Caco-2 (cell line): ENCODE measurements at regions not wholly inside any gene's neighbourhood (a gene's known extent, or its start where the extent isn't known, plus 50 kb on each side); places are given as distances from the start of the nearest gene placed in this dataset.

Source experiments
- BruUV-seq: library from RNA; stranded (reverse); fragments of 400-500 nt; replicated peaks from 2 replicates; lab custom pipeline; 2021; lab: Mats Ljungman, UMichigan
- CTCF ChIA-PET: fragments of 300-600 bp; sonication (Branson Sonifier 250); formaldehyde crosslinking; loops from one replicate; lab custom pipeline; 2022; ENCODE audit warnings: antibody characterized with exemption; lab: Charles Lee
- POLR2A ChIA-PET: fragments of 300-600 bp; sonication (Branson Sonifier 250); formaldehyde crosslinking; loops from one replicate; lab custom pipeline; 2022; ENCODE audit warnings: antibody characterized with exemption; lab: Charles Lee
- DNase-seq, 2 experiments: peaks; one replicate each; pipeline versions ENCODE4 v3.0.0 to v3.0.0-alpha.2; 2020 to 2022
- H3K27me3 ChIP-seq: replicated peaks from 2 replicates; pipeline ENCODE4 v1.6.0; 2011; ENCODE audit warnings: low read length; ENCODE audit not compliant: control insufficient read depth, insufficient read depth
- H3K36me3 ChIP-seq: 2 replicates; pipeline ENCODE4 v1.5.1; 2011; ENCODE audit warnings: low read length; ENCODE audit not compliant: control insufficient read depth, insufficient read depth
- H3K4me1 ChIP-seq: fragments of 250-450 bp; sonication (Bioruptor Pico); 2 replicates; pipeline ENCODE4 v1.5.1; 2020; ENCODE audit warnings: mild to moderate bottlenecking
- H3K4me3 ChIP-seq: 2 replicates; pipeline ENCODE4 v1.5.1; 2011; ENCODE audit warnings: low read depth, mild to moderate bottlenecking, control low read depth, low read length
- H3K9me3 ChIP-seq: fragments of 250-450 bp; sonication (Bioruptor Pico); 2 replicates; pipeline ENCODE4 v1.5.1; 2020; ENCODE audit warnings: mild to moderate bottlenecking, moderate library complexity
- H3K27ac Mint-ChIP-seq: one replicate; pipeline ENCODE4 v1.8.0; 2022; ENCODE audit warnings: mixed read lengths; ENCODE audit not compliant: unreplicated experiment
- H3K27me3 Mint-ChIP-seq: one replicate; pipeline ENCODE4 v1.8.0; 2022; ENCODE audit warnings: mixed read lengths; ENCODE audit not compliant: insufficient read depth, unreplicated experiment
- H3K36me3 Mint-ChIP-seq: one replicate; pipeline ENCODE4 v1.8.0; 2022; ENCODE audit warnings: mild to moderate bottlenecking, mixed read lengths; ENCODE audit not compliant: insufficient read depth, unreplicated experiment
- H3K4me1 Mint-ChIP-seq: one replicate; pipeline ENCODE4 v1.8.0; 2022; ENCODE audit warnings: low read depth, mixed read lengths; ENCODE audit not compliant: unreplicated experiment
- H3K4me3 Mint-ChIP-seq: one replicate; pipeline ENCODE4 v1.8.0; 2022; ENCODE audit warnings: mild to moderate bottlenecking, moderate library complexity, mixed read lengths; ENCODE audit not compliant: unreplicated experiment
- H3K9me3 Mint-ChIP-seq: one replicate; pipeline ENCODE4 v1.8.0; 2022; ENCODE audit warnings: mixed read lengths; ENCODE audit not compliant: unreplicated experiment
- intact Hi-C: fragments of 100-400 bp; cut with micrococcal nuclease; formaldehyde crosslinking; loops from one replicate; pipeline ENCODE4 v1.10.0; 2022; ENCODE audit not compliant: unreplicated experiment
- TF ChIP-seq, protein P1 (sequence below), 2 experiments: fragments of 200-600 bp in 1 of 2; IDR thresholded peaks; 1 replicate in 1 of 2; 2 replicates in 1 of 2; pipeline versions ENCODE4 v1.5.1 to v1.8.0; 2011 to 2022; ENCODE audit warnings: antibody characterized with exemption in 1 of 2, control low read depth in 1 of 2, inconsistent platforms in 1 of 2, low read depth in 1 of 2, low read length in 1 of 2, mild to moderate bottlenecking in 1 of 2, moderate library complexity in 1 of 2; ENCODE audit not compliant: insufficient read depth in 1 of 2, severe bottlenecking in 1 of 2, unreplicated experiment in 1 of 2

DNA sequence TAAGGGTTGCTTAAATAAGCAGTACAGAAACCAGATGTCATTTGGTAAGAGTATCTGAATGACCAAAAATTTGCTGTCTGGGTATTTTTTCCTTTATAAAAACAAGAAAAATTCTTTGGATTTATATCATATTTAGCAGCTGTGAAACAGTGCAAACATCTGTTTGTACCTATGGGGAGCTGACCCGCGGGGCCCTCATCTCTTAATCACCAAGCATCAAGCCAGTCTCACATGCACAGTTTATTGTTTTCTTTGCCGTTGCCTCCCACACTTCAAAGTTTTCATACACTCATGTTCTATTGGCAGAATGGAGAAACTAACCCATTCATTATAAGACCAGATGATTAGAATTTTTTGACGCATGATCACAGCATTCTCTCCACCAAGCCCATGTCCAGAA is 142.2 kb downstream of the BMP4 start:
- Histone ChIP-seq H3K4me1 (no peaks in the 10 kb centered on the region), H3K4me3 (no peak overlapping the region), H3K9me3 (peaks cover 6% of the 10 kb centered on the region; the same call in 1 of the 2 replicates), H3K27me3 (no peaks in the 10 kb centered on the region), H3K36me3 (no peaks in the 10 kb centered on the region)
- Mint-ChIP-seq H3K27ac (no peak overlapping the region), H3K36me3 (peaks cover 34% of the 10 kb centered on the region), H3K27me3 (no peaks in the 10 kb centered on the region), H3K4me1 (peaks cover 8% of the 10 kb centered on the region), H3K9me3 (peaks cover 21% of the 10 kb centered on the region), H3K4me3 (no peak overlapping the region)
- DNase-seq = no peak
- TF ChIP-seq, protein P1, sequence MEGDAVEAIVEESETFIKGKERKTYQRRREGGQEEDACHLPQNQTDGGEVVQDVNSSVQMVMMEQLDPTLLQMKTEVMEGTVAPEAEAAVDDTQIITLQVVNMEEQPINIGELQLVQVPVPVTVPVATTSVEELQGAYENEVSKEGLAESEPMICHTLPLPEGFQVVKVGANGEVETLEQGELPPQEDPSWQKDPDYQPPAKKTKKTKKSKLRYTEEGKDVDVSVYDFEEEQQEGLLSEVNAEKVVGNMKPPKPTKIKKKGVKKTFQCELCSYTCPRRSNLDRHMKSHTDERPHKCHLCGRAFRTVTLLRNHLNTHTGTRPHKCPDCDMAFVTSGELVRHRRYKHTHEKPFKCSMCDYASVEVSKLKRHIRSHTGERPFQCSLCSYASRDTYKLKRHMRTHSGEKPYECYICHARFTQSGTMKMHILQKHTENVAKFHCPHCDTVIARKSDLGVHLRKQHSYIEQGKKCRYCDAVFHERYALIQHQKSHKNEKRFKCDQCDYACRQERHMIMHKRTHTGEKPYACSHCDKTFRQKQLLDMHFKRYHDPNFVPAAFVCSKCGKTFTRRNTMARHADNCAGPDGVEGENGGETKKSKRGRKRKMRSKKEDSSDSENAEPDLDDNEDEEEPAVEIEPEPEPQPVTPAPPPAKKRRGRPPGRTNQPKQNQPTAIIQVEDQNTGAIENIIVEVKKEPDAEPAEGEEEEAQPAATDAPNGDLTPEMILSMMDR (IDR thresholded peaks at IDR 0.05; ENCODE audit: insufficient read depth in 1 of 2, low read depth in 1 of 2, low read length in 1 of 2, severe bottlenecking in 1 of 2, unreplicated experiment in 1 of 2) = no peak
- ChIA-PET POLR2A (no interaction called here), CTCF (no interaction called here)
- intact Hi-C loops = no loop called here
- no TSS peak for BruUV-seq

DNA sequence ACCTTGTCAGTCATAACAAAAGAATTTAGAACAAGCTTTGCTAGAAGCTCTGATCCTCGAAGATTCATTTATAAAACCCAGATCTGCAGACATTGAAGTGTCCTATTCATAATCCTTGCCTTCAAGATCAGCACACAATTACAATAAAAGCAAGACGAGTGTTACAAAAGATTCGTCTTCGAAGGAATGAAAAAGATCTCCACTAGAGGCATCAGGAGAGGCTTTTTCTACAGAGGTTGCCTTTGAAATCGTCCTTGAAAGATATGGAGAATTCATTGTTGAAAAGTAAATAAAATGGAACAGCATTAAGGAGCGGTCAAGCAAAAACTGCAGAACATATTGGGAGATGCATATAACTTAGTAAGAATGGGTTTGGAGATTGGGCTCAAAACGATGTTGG is 146.4 kb downstream of the BMP4 start:
- POLR2A ChIA-PET = no interaction called here

DNA sequence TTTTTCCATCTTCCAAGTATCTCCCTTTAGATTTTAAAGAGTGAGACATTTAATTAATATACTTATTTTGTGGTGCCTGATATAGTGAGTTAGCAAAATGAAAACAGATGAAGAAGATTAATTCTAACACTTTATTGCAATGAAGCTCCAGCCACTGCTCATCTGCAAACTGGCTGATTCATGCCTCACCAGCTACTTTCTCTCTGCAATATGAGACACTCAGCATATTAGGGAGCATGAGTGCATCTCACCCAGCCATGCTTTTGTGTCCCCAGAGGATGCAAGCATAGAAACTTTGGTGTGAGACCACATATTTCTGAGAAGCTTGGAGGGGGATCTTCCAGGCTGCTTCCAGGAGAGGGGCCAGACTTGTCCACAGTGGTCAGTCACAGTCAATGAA is 148.6 kb downstream of the BMP4 start:
- ChIA-PET CTCF (no interaction called here), POLR2A (no interaction called here)
- H3K36me3 Mint-ChIP-seq = peaks cover 25% of the 10 kb centered on the region
- Histone ChIP-seq H3K4me1 (no peaks in the 10 kb centered on the region), H3K36me3 (no peaks in the 10 kb centered on the region), H3K9me3 (no peaks in the 10 kb centered on the region), H3K4me3 (no peak overlapping the region), H3K27me3 (no peaks in the 10 kb centered on the region)
- peaks cover 31% of the 10 kb centered on the region for H3K9me3 Mint-ChIP-seq
- no peak overlapping the region for H3K27ac Mint-ChIP-seq
- H3K27me3 Mint-ChIP-seq = no peaks in the 10 kb centered on the region
- no peak for DNase-seq
- intact Hi-C loops = no loop called here
- H3K4me1 Mint-ChIP-seq = peaks cover 8% of the 10 kb centered on the region
- no peak overlapping the region for H3K4me3 Mint-ChIP-seq
- TF ChIP-seq, protein P1 (IDR thresholded peaks at IDR 0.05; ENCODE audit: insufficient read depth in 1 of 2, low read depth in 1 of 2, low read length in 1 of 2, severe bottlenecking in 1 of 2, unreplicated experiment in 1 of 2) = no peak
- BruUV-seq = no TSS peak

More for the DNA sequence above, 146.4 kb downstream of the BMP4 start:
- H3K27me3 Mint-ChIP-seq = no peaks in the 10 kb centered on the region
- DNase-seq = no peak
- H3K4me3 ChIP-seq = no peak overlapping the region
- intact Hi-C loops = no loop called here
- peak overlapping the region; percentile 6 for H3K27ac Mint-ChIP-seq
- no peak overlapping the region for H3K4me3 Mint-ChIP-seq
- no TSS peak for BruUV-seq
- no peaks in the 10 kb centered on the region for H3K9me3 ChIP-seq
- H3K27me3 ChIP-seq = no peaks in the 10 kb centered on the region
- CTCF ChIA-PET = no interaction called here
- H3K36me3 ChIP-seq = no peaks in the 10 kb centered on the region
- H3K4me1 ChIP-seq = no peaks in the 10 kb centered on the region
- peaks cover 8% of the 10 kb centered on the region for H3K4me1 Mint-ChIP-seq
- peaks cover 28% of the 10 kb centered on the region for H3K9me3 Mint-ChIP-seq
- H3K36me3 Mint-ChIP-seq = peaks cover 25% of the 10 kb centered on the region
- TF ChIP-seq, protein P1 (IDR thresholded peaks at IDR 0.05; ENCODE audit: insufficient read depth in 1 of 2, low read depth in 1 of 2, low read length in 1 of 2, severe bottlenecking in 1 of 2, unreplicated experiment in 1 of 2) = no peak
